Parathyroid adenoma (tissue), 2 donors: ENCODE measurements at regions not wholly inside any gene's neighbourhood (a gene's known extent, or its start where the extent isn't known, plus 50 kb on each side); places are given as distances from the start of the nearest gene placed in this dataset.

Experiments used
- H2AFZ ChIP-seq: fragments of 300-600 bp; sonication (generic); one replicate; pipeline ENCODE4 v1.7.0; 2017; ENCODE audit warnings: antibody characterized with exemption, mild to moderate bottlenecking
- H3K27ac ChIP-seq: fragments of 300-600 bp; sonication (generic); one replicate; pipeline ENCODE4 v1.7.0; 2017
- H3K27me3 ChIP-seq: fragments of 300-600 bp; sonication (generic); one replicate; pipeline ENCODE4 v1.7.0; 2017; ENCODE audit warnings: low read length; ENCODE audit not compliant: control insufficient read depth, insufficient read depth
- H3K36me3 ChIP-seq: fragments of 300-600 bp; sonication (generic); one replicate; pipeline ENCODE4 v1.7.0; 2017; ENCODE audit warnings: low read length; ENCODE audit not compliant: control insufficient read depth, insufficient read depth
- H3K4me1 ChIP-seq: fragments of 300-600 bp; sonication (generic); one replicate; pipeline ENCODE4 v1.7.0; 2017; ENCODE audit warnings: control low read depth
- H3K4me2 ChIP-seq: fragments of 300-600 bp; sonication (generic); one replicate; pipeline ENCODE4 v1.7.0; 2017; ENCODE audit warnings: low read length
- H3K4me3 ChIP-seq: fragments of 300-600 bp; sonication (generic); one replicate; pipeline ENCODE4 v1.7.0; 2017; ENCODE audit warnings: low read depth, low read length
- H3K79me2 ChIP-seq: fragments of 300-600 bp; sonication (generic); one replicate; pipeline ENCODE4 v1.7.0; 2017; ENCODE audit warnings: control low read depth
- H3K9ac ChIP-seq: fragments of 300-600 bp; sonication (generic); one replicate; pipeline ENCODE4 v1.7.0; 2017; ENCODE audit warnings: mild to moderate bottlenecking
- H3K9me3 ChIP-seq: fragments of 300-600 bp; sonication (generic); one replicate; pipeline ENCODE4 v1.7.0; 2017; ENCODE audit warnings: low read length; ENCODE audit not compliant: control insufficient read depth
- TF ChIP-seq, protein P1 (sequence below): fragments of 300-600 bp; sonication (generic); IDR thresholded peaks from one replicate; pipeline ENCODE4 v1.7.0; 2017; ENCODE audit warnings: antibody characterized with exemption, mild to moderate bottlenecking
- donor health status: primary hyperparathyroidism.

GRCh38 chr5:117455236-117456233 is 880.9 kb upstream of the SEMA6A start:
- H3K79me2 ChIP-seq, result no peaks in the 10 kb centered on the region
- H3K9ac ChIP-seq, result no peak overlapping the region
- H3K4me3 ChIP-seq, result peak overlapping the region; percentile 64
- peak overlapping the region; percentile 98 for H2AFZ ChIP-seq
- no peaks in the 10 kb centered on the region for H3K27me3 ChIP-seq
- no peaks in the 10 kb centered on the region for H3K9me3 ChIP-seq
- peak overlapping the region; percentile 67 for H3K4me2 ChIP-seq
- H3K36me3 ChIP-seq, result no peaks in the 10 kb centered on the region
- H3K27ac ChIP-seq, result peak overlapping the region; percentile 59
- TF ChIP-seq, protein P1, sequence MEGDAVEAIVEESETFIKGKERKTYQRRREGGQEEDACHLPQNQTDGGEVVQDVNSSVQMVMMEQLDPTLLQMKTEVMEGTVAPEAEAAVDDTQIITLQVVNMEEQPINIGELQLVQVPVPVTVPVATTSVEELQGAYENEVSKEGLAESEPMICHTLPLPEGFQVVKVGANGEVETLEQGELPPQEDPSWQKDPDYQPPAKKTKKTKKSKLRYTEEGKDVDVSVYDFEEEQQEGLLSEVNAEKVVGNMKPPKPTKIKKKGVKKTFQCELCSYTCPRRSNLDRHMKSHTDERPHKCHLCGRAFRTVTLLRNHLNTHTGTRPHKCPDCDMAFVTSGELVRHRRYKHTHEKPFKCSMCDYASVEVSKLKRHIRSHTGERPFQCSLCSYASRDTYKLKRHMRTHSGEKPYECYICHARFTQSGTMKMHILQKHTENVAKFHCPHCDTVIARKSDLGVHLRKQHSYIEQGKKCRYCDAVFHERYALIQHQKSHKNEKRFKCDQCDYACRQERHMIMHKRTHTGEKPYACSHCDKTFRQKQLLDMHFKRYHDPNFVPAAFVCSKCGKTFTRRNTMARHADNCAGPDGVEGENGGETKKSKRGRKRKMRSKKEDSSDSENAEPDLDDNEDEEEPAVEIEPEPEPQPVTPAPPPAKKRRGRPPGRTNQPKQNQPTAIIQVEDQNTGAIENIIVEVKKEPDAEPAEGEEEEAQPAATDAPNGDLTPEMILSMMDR, result peak; percentile 47
- no peaks in the 10 kb centered on the region for H3K4me1 ChIP-seq

DNA sequence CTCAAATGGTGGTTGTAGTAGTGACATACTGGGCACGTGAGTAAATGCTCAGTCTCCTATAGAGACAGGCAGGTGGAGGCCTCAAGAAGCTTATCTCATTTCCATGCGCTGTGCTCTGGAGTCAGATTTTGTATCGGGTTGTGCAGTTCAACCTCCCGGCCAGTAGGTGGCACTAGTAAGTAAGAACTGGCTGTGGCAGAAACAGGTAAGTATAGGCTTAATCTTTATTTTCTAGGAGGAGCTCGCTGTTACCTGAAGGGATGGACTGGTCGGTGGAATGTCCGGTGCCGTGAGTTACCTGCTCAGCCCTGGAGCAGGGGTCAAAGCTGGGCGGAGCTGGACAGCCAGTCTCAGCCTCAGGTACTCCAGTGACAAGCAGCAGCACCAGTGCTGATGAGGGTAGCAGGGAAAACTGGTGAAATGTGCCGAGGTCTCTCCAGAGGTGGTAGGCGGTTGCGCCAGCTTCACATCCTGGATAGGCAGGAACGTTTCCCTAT is 880.1 kb upstream of the SEMA6A start:
- no peaks in the 10 kb centered on the region for H3K36me3 ChIP-seq
- TF ChIP-seq, protein P1, result peak; percentile 95
- H3K9ac ChIP-seq, result no peak overlapping the region
- H3K27ac ChIP-seq, result peak overlapping the region; percentile 59
- H2AFZ ChIP-seq, result peak overlapping the region; percentile 98
- no peaks in the 10 kb centered on the region for H3K79me2 ChIP-seq
- H3K9me3 ChIP-seq, result no peaks in the 10 kb centered on the region
- peak overlapping the region; percentile 67 for H3K4me2 ChIP-seq
- no peaks in the 10 kb centered on the region for H3K27me3 ChIP-seq
- H3K4me1 ChIP-seq, result no peaks in the 10 kb centered on the region
- peak overlapping the region; percentile 64 for H3K4me3 ChIP-seq

DNA sequence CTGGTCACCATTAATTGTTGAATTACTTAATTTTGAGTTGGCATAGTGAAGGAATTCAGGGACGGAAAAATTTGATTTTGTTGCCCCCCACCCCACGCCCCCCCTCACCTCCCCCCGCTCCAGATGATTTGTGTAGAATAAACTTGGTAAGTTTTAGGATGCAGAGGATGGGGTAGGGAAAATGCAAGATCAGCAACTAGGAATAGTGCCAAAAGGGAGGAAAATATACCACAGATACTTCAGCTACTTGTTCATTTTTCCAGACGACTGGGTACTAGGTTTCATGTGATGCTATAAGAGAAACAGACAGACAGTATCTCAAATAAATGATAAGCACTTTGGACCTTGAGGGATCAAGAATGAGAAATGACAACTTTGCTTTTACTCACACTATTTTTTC is 862.2 kb upstream of the SEMA6A start:
- TF ChIP-seq, protein P1, result no peak
- Histone ChIP-seq H3K4me1 (no peaks in the 10 kb centered on the region), H3K9ac (no peak overlapping the region), H3K4me3 (no peak overlapping the region), H3K9me3 (no peaks in the 10 kb centered on the region), H3K4me2 (no peak overlapping the region), H3K27me3 (no peaks in the 10 kb centered on the region), H3K36me3 (no peaks in the 10 kb centered on the region), H3K79me2 (no peaks in the 10 kb centered on the region), H2AFZ (no peak overlapping the region), H3K27ac (no peak overlapping the region)

GRCh38 chr5:117435203-117435602 is 860.6 kb upstream of the SEMA6A start:
- no peak overlapping the region for H3K27ac ChIP-seq

More at GRCh38 chr5:117435203-117435602, 860.6 kb upstream of the SEMA6A start:
- no peaks in the 10 kb centered on the region for H3K9me3 ChIP-seq
- no peaks in the 10 kb centered on the region for H3K79me2 ChIP-seq
- H2AFZ ChIP-seq, result no peak overlapping the region
- TF ChIP-seq, protein P1, result no peak
- H3K4me1 ChIP-seq, result no peaks in the 10 kb centered on the region
- H3K27me3 ChIP-seq, result no peaks in the 10 kb centered on the region
- H3K4me3 ChIP-seq, result no peak overlapping the region
- no peak overlapping the region for H3K9ac ChIP-seq
- H3K4me2 ChIP-seq, result no peak overlapping the region
- H3K36me3 ChIP-seq, result no peaks in the 10 kb centered on the region
